ENCODE measurements at regions not wholly inside any gene's neighbourhood (a gene's known extent, or its start where the extent isn't known, plus 50 kb on each side); places are given as distances from the start of the nearest gene placed in this dataset.

DNA sequence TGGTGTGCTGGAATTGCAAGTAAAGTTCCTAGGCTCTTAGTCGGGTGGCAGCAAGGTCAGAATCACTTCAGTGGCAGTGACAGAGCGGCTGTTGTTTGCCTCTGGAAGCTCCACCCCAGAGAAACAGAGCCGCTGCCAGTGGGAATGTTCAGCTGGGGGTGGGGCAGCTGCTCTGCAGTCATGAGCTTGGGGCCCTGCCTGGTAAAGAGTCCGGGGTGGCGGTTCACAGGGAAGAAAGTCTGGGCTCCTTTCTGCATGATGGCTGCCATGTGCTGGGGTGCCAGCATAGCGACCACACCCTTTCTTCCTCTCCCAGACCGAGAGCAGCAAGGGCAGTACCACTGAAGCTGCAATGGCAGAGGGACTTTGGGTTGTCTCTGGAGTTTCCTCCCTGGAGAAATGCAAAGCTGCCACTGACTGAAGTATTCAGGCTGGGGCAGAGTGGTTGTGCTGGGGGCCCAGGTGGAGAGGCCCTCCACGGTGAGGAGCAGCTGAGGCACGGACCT, 108.8 kb upstream of the CENPE start:
- Histone ChIP-seq H3K4me2 (replicated peaks; ENCODE audit: extremely low read depth, low read length, poor library complexity, severe bottlenecking) (no peak overlapping the region), H4K20me1 (ENCODE audit: insufficient read depth, low read length) (no peaks in the 10 kb centered on the region), H3K79me2 (ENCODE audit: insufficient read depth, low read length) (no peaks in the 10 kb centered on the region), H3K9me3 (replicated peaks in 1 of 2; ENCODE audit: control insufficient read depth in 1 of 2, insufficient read depth in 1 of 2, low read length in 2 of 2) (peaks cover 4 to 13% of the 10 kb centered on the region in 2 donors), H3K27me3 (ENCODE audit: control insufficient read depth in 2 of 2, insufficient read depth in 2 of 2, low read length in 2 of 2) (no peaks in the 10 kb centered on the region), H3K4me1 (ENCODE audit: control insufficient read depth in 1 of 2, insufficient read depth in 2 of 2, low read length in 2 of 2) (no peaks in the 10 kb centered on the region), H3K4me3 (replicated peaks in 1 of 3; ENCODE audit: low read depth in 2 of 3, low read length in 3 of 3) (no peak overlapping the region), H3K9ac (ENCODE audit: insufficient read depth, low read length, poor library complexity, severe bottlenecking) (no peak overlapping the region), H3K36me3 (replicated peaks in 1 of 2; ENCODE audit: control insufficient read depth in 1 of 2, insufficient read depth in 2 of 2, low read length in 2 of 2) (no peaks in the 10 kb centered on the region), H3K27ac (ENCODE audit: low read depth in 1 of 2, low read length in 2 of 2) (no peak overlapping the region), H2AFZ (ENCODE audit: insufficient read depth, low read depth, low read length, poor library complexity, severe bottlenecking) (no peak overlapping the region)
- no peaks in the 10 kb centered on the region for H3K4me1 Mint-ChIP-seq
- no peak overlapping the region for H3K4me3 Mint-ChIP-seq
- TF ChIP-seq, protein P1, sequence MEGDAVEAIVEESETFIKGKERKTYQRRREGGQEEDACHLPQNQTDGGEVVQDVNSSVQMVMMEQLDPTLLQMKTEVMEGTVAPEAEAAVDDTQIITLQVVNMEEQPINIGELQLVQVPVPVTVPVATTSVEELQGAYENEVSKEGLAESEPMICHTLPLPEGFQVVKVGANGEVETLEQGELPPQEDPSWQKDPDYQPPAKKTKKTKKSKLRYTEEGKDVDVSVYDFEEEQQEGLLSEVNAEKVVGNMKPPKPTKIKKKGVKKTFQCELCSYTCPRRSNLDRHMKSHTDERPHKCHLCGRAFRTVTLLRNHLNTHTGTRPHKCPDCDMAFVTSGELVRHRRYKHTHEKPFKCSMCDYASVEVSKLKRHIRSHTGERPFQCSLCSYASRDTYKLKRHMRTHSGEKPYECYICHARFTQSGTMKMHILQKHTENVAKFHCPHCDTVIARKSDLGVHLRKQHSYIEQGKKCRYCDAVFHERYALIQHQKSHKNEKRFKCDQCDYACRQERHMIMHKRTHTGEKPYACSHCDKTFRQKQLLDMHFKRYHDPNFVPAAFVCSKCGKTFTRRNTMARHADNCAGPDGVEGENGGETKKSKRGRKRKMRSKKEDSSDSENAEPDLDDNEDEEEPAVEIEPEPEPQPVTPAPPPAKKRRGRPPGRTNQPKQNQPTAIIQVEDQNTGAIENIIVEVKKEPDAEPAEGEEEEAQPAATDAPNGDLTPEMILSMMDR (IDR thresholded peaks at IDR 0.05) = no peak
- DNase-seq = no peak
- H3K27me3 Mint-ChIP-seq (ENCODE audit: low read depth in 3 of 3) = peaks cover 0 to 2% (median 0%) of the 10 kb centered on the region in 3 donors
- H3K36me3 Mint-ChIP-seq = no peaks in the 10 kb centered on the region
- intact Hi-C loops (cut with micrococcal nuclease) = no loop called here
- no peak overlapping the region for H3K27ac Mint-ChIP-seq
- peaks cover 0 to 6% (median 3%) of the 10 kb centered on the region in 7 donors for H3K9me3 Mint-ChIP-seq
- 50% methylated on average over 7 of the region's 9 CpGs for WGBS (ENCODE audit: insufficient coverage)

DNA sequence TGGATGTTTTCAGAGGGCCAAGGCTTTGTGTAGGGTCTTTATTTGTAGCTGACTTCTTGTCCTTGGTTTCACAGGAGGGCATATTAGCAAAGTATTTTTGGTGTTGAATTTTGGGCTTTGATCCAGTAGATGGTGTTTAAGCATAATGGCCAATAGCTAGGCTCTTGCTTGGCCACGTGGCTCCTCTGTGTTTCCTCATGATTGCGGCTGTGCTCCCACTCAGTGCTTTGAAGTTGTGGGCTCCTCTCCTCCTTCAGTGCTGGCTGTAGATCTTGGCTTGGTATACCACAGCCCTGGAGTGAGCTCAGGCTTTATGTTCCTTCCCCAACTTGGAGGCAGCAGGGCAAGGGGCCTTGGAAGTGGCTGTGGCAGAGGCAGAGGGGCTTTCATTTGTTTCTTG, 107.2 kb upstream of the CENPE start:
- Mint-ChIP-seq H3K4me3 (no peak overlapping the region), H3K27ac (no peak overlapping the region), H3K27me3 (ENCODE audit: low read depth in 3 of 3) (peaks cover 0 to 2% (median 0%) of the 10 kb centered on the region in 3 donors), H3K36me3 (no peaks in the 10 kb centered on the region), H3K9me3 (peaks cover 0 to 6% (median 2%) of the 10 kb centered on the region in 7 donors), H3K4me1 (no peaks in the 10 kb centered on the region)
- TF ChIP-seq, protein P1 (IDR thresholded peaks at IDR 0.05) = no peak
- no peak overlapping the region for H3K4me3 ChIP-seq (replicated peaks in 1 of 3; ENCODE audit: low read depth in 2 of 3, low read length in 3 of 3)
- H3K4me2 ChIP-seq (replicated peaks; ENCODE audit: extremely low read depth, low read length, poor library complexity, severe bottlenecking) = no peak overlapping the region
- H3K27ac ChIP-seq (ENCODE audit: low read depth in 1 of 2, low read length in 2 of 2) = no peak overlapping the region
- DNase-seq = no peak
- intact Hi-C loops (cut with micrococcal nuclease) = no loop called here
- no peaks in the 10 kb centered on the region for H3K36me3 ChIP-seq (replicated peaks in 1 of 2; ENCODE audit: control insufficient read depth in 1 of 2, insufficient read depth in 2 of 2, low read length in 2 of 2)
- no CpG with 5 or more reads among the region's 2 CpGs for WGBS (ENCODE audit: insufficient coverage)
- H3K27me3 ChIP-seq (ENCODE audit: control insufficient read depth in 2 of 2, insufficient read depth in 2 of 2, low read length in 2 of 2) = no peaks in the 10 kb centered on the region
- peaks cover 4 to 13% of the 10 kb centered on the region in 2 donors for H3K9me3 ChIP-seq (replicated peaks in 1 of 2; ENCODE audit: control insufficient read depth in 1 of 2, insufficient read depth in 1 of 2, low read length in 2 of 2)
- no peaks in the 10 kb centered on the region for H3K4me1 ChIP-seq (ENCODE audit: control insufficient read depth in 1 of 2, insufficient read depth in 2 of 2, low read length in 2 of 2)
- no peak overlapping the region for H2AFZ ChIP-seq (ENCODE audit: insufficient read depth, low read depth, low read length, poor library complexity, severe bottlenecking)
- no peak overlapping the region for H3K9ac ChIP-seq (ENCODE audit: insufficient read depth, low read length, poor library complexity, severe bottlenecking)
- no peaks in the 10 kb centered on the region for H3K79me2 ChIP-seq (ENCODE audit: insufficient read depth, low read length)
- no peaks in the 10 kb centered on the region for H4K20me1 ChIP-seq (ENCODE audit: insufficient read depth, low read length)
